DND-41 (cell line): ENCODE measurements at regions not wholly inside any gene's neighbourhood (a gene's known extent, or its start where the extent isn't known, plus 50 kb on each side); places are given as distances from the start of the nearest gene placed in this dataset.

Experiments
- EZH2 ChIP-seq: IDR thresholded peaks from 3 replicates; pipeline ENCODE4 v1.6.1; 2012; ENCODE audit warnings: borderline replicate concordance, low read depth, mild to moderate bottlenecking, moderate library complexity, low read length, inconsistent platforms; ENCODE audit not compliant: severe bottlenecking
- TF ChIP-seq, protein P1 (sequence below): IDR thresholded peaks from 2 replicates; pipeline ENCODE4 v1.5.1; 2012; ENCODE audit warnings: borderline replicate concordance, low read length, moderate library complexity, mild to moderate bottlenecking; ENCODE audit not compliant: poor library complexity, severe bottlenecking; ENCODE audit errors: extremely low read depth

DNA sequence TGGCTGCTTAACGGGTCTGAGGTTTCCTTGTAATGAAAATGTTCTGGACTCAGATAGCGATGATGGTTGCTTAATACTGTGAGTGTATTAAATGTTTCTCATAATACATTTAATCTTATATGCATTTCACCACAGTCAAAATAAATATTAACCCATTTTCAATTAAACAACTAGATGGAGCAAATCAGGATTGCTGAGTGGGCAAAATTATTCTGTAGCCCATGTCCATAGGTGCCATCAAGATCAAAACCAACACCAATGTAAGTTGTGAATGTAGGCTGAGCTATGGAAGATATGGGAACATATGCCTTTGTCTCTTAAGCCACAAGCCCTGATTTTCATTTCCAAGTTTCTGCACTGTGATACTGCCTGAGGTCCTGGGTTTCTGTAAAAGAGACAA, 572.6 kb upstream of the EEF2KMT start:
- TF ChIP-seq, protein P1, sequence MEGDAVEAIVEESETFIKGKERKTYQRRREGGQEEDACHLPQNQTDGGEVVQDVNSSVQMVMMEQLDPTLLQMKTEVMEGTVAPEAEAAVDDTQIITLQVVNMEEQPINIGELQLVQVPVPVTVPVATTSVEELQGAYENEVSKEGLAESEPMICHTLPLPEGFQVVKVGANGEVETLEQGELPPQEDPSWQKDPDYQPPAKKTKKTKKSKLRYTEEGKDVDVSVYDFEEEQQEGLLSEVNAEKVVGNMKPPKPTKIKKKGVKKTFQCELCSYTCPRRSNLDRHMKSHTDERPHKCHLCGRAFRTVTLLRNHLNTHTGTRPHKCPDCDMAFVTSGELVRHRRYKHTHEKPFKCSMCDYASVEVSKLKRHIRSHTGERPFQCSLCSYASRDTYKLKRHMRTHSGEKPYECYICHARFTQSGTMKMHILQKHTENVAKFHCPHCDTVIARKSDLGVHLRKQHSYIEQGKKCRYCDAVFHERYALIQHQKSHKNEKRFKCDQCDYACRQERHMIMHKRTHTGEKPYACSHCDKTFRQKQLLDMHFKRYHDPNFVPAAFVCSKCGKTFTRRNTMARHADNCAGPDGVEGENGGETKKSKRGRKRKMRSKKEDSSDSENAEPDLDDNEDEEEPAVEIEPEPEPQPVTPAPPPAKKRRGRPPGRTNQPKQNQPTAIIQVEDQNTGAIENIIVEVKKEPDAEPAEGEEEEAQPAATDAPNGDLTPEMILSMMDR, result no peak
- no peak for TF ChIP-seq EZH2
